A673 (cell line): ENCODE measurements at regions not wholly inside any gene's neighbourhood (a gene's known extent, or its start where the extent isn't known, plus 50 kb on each side); places are given as distances from the start of the nearest gene placed in this dataset.
A peak's percentile ranks its signal among the peaks of the same experiment; 100 is the strongest.
"Not testable (repeated sequence)": the region's sequence is repeated elsewhere in the genome, so short reads cannot be mapped to it uniquely, and the experiment has no call there.

Source experiments
- BruUV-seq: library from RNA; stranded (reverse); fragments of 400-500 nt; replicated peaks from 2 replicates; lab custom pipeline; 2021; lab: Mats Ljungman, UMichigan
- CTCF ChIA-PET: fragments of 300-600 bp; sonication (Branson Sonifier 250); formaldehyde crosslinking; loops from one replicate; lab custom pipeline; 2022; ENCODE audit warnings: antibody characterized with exemption; lab: Charles Lee
- POLR2A ChIA-PET: fragments of 300-600 bp; sonication (Branson Sonifier 250); formaldehyde crosslinking; loops from one replicate; lab custom pipeline; 2022; ENCODE audit warnings: antibody characterized with exemption; ENCODE audit not compliant: low non-redundant PET; lab: Charles Lee
- DNase-seq: peaks from one replicate; pipeline ENCODE4 v3.0.0-alpha.2; 2015; ENCODE audit warnings: low spot score
- H3K27ac ChIP-seq: fragments of 200-600 bp; sonication (generic); 2 replicates; pipeline ENCODE4 v1.5.1; 2016; ENCODE audit warnings: mixed run types, low read depth, mild to moderate bottlenecking, mixed read lengths, antibody characterized with exemption, low read length; ENCODE audit not compliant: poor library complexity, severe bottlenecking
- H3K27me3 ChIP-seq: fragments of 200-600 bp; sonication (generic); replicated peaks from 2 replicates; pipeline ENCODE4 v1.6.1; 2017; ENCODE audit warnings: mixed run types, low read depth, mild to moderate bottlenecking, mixed read lengths, antibody characterized with exemption, low read length; ENCODE audit not compliant: insufficient read depth, poor library complexity
- H3K36me3 ChIP-seq: fragments of 200-600 bp; sonication (generic); 2 replicates; pipeline ENCODE4 v1.6.1; 2016; ENCODE audit warnings: mixed run types, mild to moderate bottlenecking, mixed read lengths, antibody characterized with exemption, low read length; ENCODE audit not compliant: insufficient read depth, poor library complexity, severe bottlenecking
- H3K4me1 ChIP-seq: fragments of 200-600 bp; sonication (generic); 2 replicates; pipeline ENCODE4 v1.6.1; 2017; ENCODE audit warnings: mixed run types, mild to moderate bottlenecking, mixed read lengths, antibody characterized with exemption, low read length; ENCODE audit not compliant: insufficient read depth, poor library complexity, severe bottlenecking
- H3K4me3 ChIP-seq: fragments of 200-600 bp; sonication (generic); 2 replicates; pipeline ENCODE4 v1.5.1; 2016; ENCODE audit warnings: low read depth, mixed run types, mild to moderate bottlenecking, mixed read lengths, low read length; ENCODE audit not compliant: poor library complexity, severe bottlenecking
- H3K9me3 ChIP-seq: fragments of 200-600 bp; sonication (generic); 2 replicates; pipeline ENCODE4 v1.6.1; 2016; ENCODE audit warnings: mixed run types, low read depth, mild to moderate bottlenecking, mixed read lengths, antibody characterized with exemption, low read length; ENCODE audit not compliant: poor library complexity, severe bottlenecking
- EZH2 ChIP-seq: fragments of 200-600 bp; sonication (generic); IDR thresholded peaks from 2 replicates; pipeline ENCODE4 v1.6.1; 2017; ENCODE audit warnings: borderline replicate concordance, low read depth, mild to moderate bottlenecking, mixed read lengths, antibody characterized with exemption, low read length; ENCODE audit not compliant: poor library complexity, severe bottlenecking
- intact Hi-C: fragments of 100-400 bp; cut with micrococcal nuclease; formaldehyde crosslinking; loops from one replicate; pipeline ENCODE4 v1.10.0; 2022; ENCODE audit not compliant: unreplicated experiment
- TF ChIP-seq, protein P1 (sequence below): fragments of 300-800, 200-600 bp; sonication (generic); conservative IDR thresholded peaks from 2 replicates; pipeline ENCODE4 v1.5.1; 2017; ENCODE audit warnings: low read depth, mild to moderate bottlenecking, antibody characterized with exemption, low read length, moderate library complexity, mixed read lengths

DNA sequence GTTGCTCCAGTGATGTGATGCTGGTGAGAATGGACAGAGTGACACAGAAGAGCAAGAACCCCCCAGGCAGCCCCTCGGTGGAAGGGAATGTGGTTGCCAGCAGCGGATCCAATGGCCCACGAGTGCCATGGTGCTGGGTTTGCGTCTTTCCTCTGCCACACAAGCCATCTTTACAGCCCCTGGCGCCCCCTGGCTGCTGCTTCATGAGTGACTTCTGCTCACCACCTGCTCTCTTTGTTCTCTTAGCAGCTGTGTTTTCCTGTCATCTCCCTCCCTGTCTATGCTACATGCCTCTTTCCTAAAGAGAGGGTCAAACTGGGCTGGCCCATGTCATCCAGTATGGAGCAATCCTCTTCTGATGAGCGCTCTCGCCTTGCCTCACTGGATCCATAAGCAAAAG lies 300.0 kb upstream of the SMIM21 start:
- Histone ChIP-seq H3K36me3 (no peaks in the 10 kb centered on the region), H3K4me1 (no peaks in the 10 kb centered on the region), H3K27me3 (peaks cover 23% of the 10 kb centered on the region), H3K4me3 (no peak overlapping the region), H3K9me3 (no peaks in the 10 kb centered on the region), H3K27ac (no peak overlapping the region)
- CTCF ChIA-PET, result no interaction called here
- intact Hi-C loops, result loop anchor here (5.0 kb wide), 1 partner anchor 1075 kb away; no protein-coding TSS in a partner anchor
- no peak for TF ChIP-seq EZH2
- TF ChIP-seq, protein P1, sequence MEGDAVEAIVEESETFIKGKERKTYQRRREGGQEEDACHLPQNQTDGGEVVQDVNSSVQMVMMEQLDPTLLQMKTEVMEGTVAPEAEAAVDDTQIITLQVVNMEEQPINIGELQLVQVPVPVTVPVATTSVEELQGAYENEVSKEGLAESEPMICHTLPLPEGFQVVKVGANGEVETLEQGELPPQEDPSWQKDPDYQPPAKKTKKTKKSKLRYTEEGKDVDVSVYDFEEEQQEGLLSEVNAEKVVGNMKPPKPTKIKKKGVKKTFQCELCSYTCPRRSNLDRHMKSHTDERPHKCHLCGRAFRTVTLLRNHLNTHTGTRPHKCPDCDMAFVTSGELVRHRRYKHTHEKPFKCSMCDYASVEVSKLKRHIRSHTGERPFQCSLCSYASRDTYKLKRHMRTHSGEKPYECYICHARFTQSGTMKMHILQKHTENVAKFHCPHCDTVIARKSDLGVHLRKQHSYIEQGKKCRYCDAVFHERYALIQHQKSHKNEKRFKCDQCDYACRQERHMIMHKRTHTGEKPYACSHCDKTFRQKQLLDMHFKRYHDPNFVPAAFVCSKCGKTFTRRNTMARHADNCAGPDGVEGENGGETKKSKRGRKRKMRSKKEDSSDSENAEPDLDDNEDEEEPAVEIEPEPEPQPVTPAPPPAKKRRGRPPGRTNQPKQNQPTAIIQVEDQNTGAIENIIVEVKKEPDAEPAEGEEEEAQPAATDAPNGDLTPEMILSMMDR, result peak; percentile 67
- no TSS peak for BruUV-seq
- POLR2A ChIA-PET, result no interaction called here
- peak; percentile 51 for DNase-seq

DNA sequence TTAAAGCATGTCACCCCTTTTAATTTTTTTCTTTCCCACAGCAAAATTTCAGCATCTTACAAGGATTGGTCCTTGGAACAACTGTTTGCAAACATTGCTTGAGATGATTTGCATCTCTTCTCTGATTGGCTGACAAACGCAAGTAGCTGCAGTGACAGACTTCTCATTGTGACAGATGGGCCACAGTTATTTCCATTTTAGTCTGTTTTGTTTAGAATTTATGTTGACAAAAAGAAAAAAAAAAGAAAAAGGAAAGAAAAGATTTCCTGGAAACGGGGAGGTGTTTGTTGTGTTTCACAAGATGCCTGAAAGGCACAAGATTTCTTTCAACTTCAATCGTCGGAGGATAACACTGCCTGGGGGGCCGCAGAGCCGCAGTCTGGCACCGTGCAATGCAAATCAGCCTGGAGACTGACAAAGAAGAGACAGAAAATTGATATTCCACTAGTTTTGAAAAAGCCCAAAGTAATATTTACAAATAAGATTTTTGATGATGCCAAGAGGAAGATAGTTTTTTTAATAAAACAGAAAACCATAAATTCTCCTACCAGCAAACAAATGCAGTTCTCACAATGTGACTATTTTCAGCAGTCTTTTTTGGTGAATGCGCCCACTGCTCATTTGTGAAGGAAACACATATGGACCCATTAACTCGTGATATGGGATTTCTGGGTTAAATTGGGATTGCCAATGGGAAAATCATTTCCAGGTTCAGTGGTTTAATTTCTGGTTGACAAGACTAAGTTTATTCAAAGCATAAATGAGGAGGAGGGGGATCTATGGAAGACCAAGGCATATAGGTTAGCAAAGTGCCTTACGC lies 296.2 kb upstream of the SMIM21 start:
- TF ChIP-seq, protein P1, result no peak
- no peak for TF ChIP-seq EZH2
- Histone ChIP-seq H3K27me3 (peaks cover 11% of the 10 kb centered on the region), H3K9me3 (no peaks in the 10 kb centered on the region), H3K4me3 (no peak overlapping the region), H3K36me3 (no peaks in the 10 kb centered on the region), H3K4me1 (no peaks in the 10 kb centered on the region), H3K27ac (no peak overlapping the region)
- no peak for DNase-seq
- ChIA-PET POLR2A (no interaction called here), CTCF (no interaction called here)
- BruUV-seq, result no TSS peak
- intact Hi-C loops, result no loop called here

DNA sequence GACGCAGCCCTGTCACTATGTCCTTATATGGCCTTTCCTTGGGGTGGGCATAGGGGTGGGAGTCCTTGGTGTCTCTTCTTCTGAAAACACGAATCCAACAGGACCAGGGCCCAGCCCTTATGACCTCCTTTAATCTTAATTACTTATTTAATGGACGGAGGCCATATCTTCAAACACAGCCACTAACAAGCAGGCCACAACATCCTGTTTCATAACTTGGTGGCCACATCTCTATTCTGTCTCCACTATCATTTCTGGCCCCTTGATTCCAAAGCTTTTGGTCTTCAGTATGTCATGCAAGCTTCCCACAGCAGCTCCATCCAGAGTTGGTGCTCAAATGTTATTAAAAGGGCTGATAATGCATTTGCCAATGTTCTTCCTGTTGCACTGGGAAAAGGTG lies 287.3 kb upstream of the SMIM21 start:
- H3K9me3 ChIP-seq, result no peaks in the 10 kb centered on the region
- H3K4me3 ChIP-seq, result no peak overlapping the region
- H3K4me1 ChIP-seq, result no peaks in the 10 kb centered on the region
- no peaks in the 10 kb centered on the region for H3K36me3 ChIP-seq
- DNase-seq, result no peak
- ChIA-PET POLR2A (no interaction called here), CTCF (no interaction called here)
- no peak overlapping the region for H3K27ac ChIP-seq
- TF ChIP-seq, protein P1, result no peak
- no peak for TF ChIP-seq EZH2
- intact Hi-C loops, result no loop called here
- H3K27me3 ChIP-seq, result no peaks in the 10 kb centered on the region
- no TSS peak for BruUV-seq

DNA sequence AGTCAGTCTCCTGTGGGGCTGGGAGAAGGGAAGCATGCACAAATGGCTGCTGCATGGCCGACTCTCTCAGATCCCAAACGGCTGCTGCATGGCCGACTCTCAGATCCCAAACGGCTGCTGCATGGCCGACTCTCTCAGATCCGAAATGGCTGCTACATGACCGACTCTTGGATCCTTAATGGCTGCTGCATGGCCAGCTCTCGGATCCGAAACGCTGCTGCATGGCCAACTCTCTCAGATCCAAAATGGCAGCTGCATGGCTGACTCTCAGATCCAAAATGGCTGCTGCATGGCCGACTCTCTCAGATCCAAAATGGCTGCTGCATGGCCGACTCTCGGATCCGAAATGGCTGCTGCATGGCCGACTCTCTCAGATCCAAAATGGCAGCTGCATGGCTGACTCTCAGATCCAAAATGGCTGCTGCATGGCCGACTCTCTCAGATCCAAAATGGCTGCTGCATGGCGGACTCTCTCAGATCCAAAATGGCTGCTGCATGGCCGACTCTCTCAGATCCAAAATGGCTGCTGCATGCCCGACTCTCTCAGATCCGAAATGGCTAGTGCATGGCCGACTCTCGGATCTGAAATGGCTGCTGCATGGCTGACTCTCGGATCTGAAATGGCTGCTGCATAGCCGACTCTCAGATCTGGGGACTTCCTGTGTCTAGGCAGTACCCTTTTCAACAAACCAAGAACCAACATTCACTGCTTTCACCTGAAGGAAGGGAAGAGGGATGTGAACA lies 284.8 kb upstream of the SMIM21 start:
- POLR2A ChIA-PET, intact Hi-C loops, H3K36me3 ChIP-seq, BruUV-seq, H3K27ac ChIP-seq, H3K27me3 ChIP-seq, H3K9me3 ChIP-seq, H3K4me1 ChIP-seq, DNase-seq, CTCF ChIA-PET, H3K4me3 ChIP-seq: not testable (repeated sequence)
